Liver (tissue), 8 donors: ENCODE measurements at regions not wholly inside any gene's neighbourhood (a gene's known extent, or its start where the extent isn't known, plus 50 kb on each side); places are given as distances from the start of the nearest gene placed in this dataset.

ENCODE experiments used
- DNase-seq: peaks from one replicate; pipeline ENCODE4 v3.0.0-alpha.2; 2017; ENCODE audit warnings: low spot score
- H3K27ac ChIP-seq, 2 donors: one replicate each; pipeline ENCODE4 v1.7.0; 2013; ENCODE audit warnings: inconsistent platforms in 2 of 2, low read length in 2 of 2, control low read depth in 1 of 2, low read depth in 1 of 2, mild to moderate bottlenecking in 1 of 2
- H3K27me3 ChIP-seq, 4 donors: one replicate each; pipeline versions ENCODE4 v1.6.1 to v1.7.0; 2013; ENCODE audit warnings: low read length in 3 of 4, inconsistent platforms in 1 of 4, mild to moderate bottlenecking in 1 of 4, moderate library complexity in 1 of 4; ENCODE audit not compliant: control insufficient read depth in 4 of 4, insufficient read depth in 4 of 4
- H3K36me3 ChIP-seq, 4 donors: one replicate each; pipeline versions ENCODE4 v1.6.1 to v1.7.0; 2013; ENCODE audit warnings: low read length in 3 of 4, mild to moderate bottlenecking in 3 of 4, low read depth in 1 of 4, moderate library complexity in 1 of 4; ENCODE audit not compliant: control insufficient read depth in 4 of 4, insufficient read depth in 3 of 4
- H3K4me1 ChIP-seq, 4 donors: one replicate each; pipeline versions ENCODE4 v1.6.1 to v1.7.0; 2013; ENCODE audit warnings: low read length in 3 of 4, mild to moderate bottlenecking in 3 of 4, moderate library complexity in 1 of 4; ENCODE audit not compliant: control insufficient read depth in 4 of 4, insufficient read depth in 4 of 4
- H3K4me3 ChIP-seq, 3 donors: one replicate each; pipeline versions ENCODE4 v1.6.1 to v1.7.0; 2013; ENCODE audit warnings: low read length in 3 of 3, control low read depth in 1 of 3, low read depth in 1 of 3, mild to moderate bottlenecking in 1 of 3
- H3K9ac ChIP-seq, 2 donors: one replicate each; pipeline ENCODE4 v1.7.0; 2013; ENCODE audit warnings: low read length in 2 of 2, mild to moderate bottlenecking in 2 of 2, moderate library complexity in 2 of 2, control low read depth in 1 of 2, low read depth in 1 of 2
- H3K9me3 ChIP-seq, 4 donors: one replicate each; pipeline versions ENCODE4 v1.6.1 to v1.7.0; 2013; ENCODE audit warnings: low read length in 3 of 4; ENCODE audit not compliant: control insufficient read depth in 4 of 4
- ATF3 ChIP-seq: IDR thresholded peaks from 2 replicates; pipeline ENCODE4 v1.6.1; 2016; ENCODE audit warnings: antibody characterized with exemption
- CTCF ChIP-seq: fragments of 150-350 bp; IDR thresholded peaks from 2 replicates; pipeline ENCODE4 v1.5.1; 2017; ENCODE audit warnings: improper control_type of control experiment, low read depth, low read length; ENCODE audit not compliant: missing input control
- EGR1 ChIP-seq, 2 donors: IDR thresholded peaks; 2 replicates each; pipeline ENCODE4 v1.6.1; 2016 to 2018; ENCODE audit warnings: antibody characterized with exemption in 2 of 2, low read depth in 2 of 2
- FOXA1 ChIP-seq: IDR thresholded peaks from 2 replicates; pipeline ENCODE4 v1.6.1; 2016; ENCODE audit warnings: antibody characterized with exemption
- FOXA2 ChIP-seq: IDR thresholded peaks from 2 replicates; pipeline ENCODE4 v1.6.1; 2016; ENCODE audit warnings: antibody characterized with exemption
- GABPA ChIP-seq, 2 donors: IDR thresholded peaks in 1 of 2; conservative IDR thresholded peaks in 1 of 2; 2 replicates each; pipeline ENCODE4 v1.6.1; 2016; ENCODE audit warnings: antibody characterized with exemption in 2 of 2, mild to moderate bottlenecking in 1 of 2, moderate library complexity in 1 of 2
- HNF4A ChIP-seq, 2 donors: conservative IDR thresholded peaks; 2 replicates each; pipeline ENCODE4 v1.6.1; 2016; ENCODE audit warnings: antibody characterized with exemption in 2 of 2, mild to moderate bottlenecking in 2 of 2
- HNF4G ChIP-seq: IDR thresholded peaks from 2 replicates; pipeline ENCODE4 v1.6.1; 2016; ENCODE audit warnings: antibody characterized with exemption
- JUND ChIP-seq, 2 donors: IDR thresholded peaks; 2 replicates each; pipeline ENCODE4 v1.6.1; 2016; ENCODE audit warnings: antibody characterized with exemption in 2 of 2
- MAX ChIP-seq: IDR thresholded peaks from 2 replicates; pipeline ENCODE4 v1.6.1; 2016; ENCODE audit warnings: antibody characterized with exemption
- NR2F2 ChIP-seq: IDR thresholded peaks from 2 replicates; pipeline ENCODE4 v1.6.1; 2016; ENCODE audit warnings: antibody characterized with exemption
- RAD21 ChIP-seq, 2 donors: IDR thresholded peaks; 2 replicates each; pipeline ENCODE4 v1.6.1; 2016; ENCODE audit warnings: antibody characterized with exemption in 2 of 2, mild to moderate bottlenecking in 2 of 2
- REST ChIP-seq: IDR thresholded peaks from 2 replicates; pipeline ENCODE4 v1.6.1; 2016; ENCODE audit warnings: antibody characterized with exemption, mild to moderate bottlenecking
- RXRA ChIP-seq, 2 donors: IDR thresholded peaks; 2 replicates each; pipeline ENCODE4 v1.6.1; 2017 to 2018; ENCODE audit warnings: antibody characterized with exemption in 2 of 2, mild to moderate bottlenecking in 1 of 2
- SP1 ChIP-seq: IDR thresholded peaks from 2 replicates; pipeline ENCODE4 v1.6.1; 2018; ENCODE audit warnings: antibody characterized with exemption, mild to moderate bottlenecking
- TAF1 ChIP-seq: conservative IDR thresholded peaks from 2 replicates; pipeline ENCODE4 v1.6.1; 2016; ENCODE audit warnings: antibody characterized with exemption, mild to moderate bottlenecking
- YY1 ChIP-seq: IDR thresholded peaks from 2 replicates; pipeline ENCODE4 v1.6.1; 2016; ENCODE audit warnings: antibody characterized with exemption, mild to moderate bottlenecking
- ZBTB33 ChIP-seq: IDR thresholded peaks from 2 replicates; pipeline ENCODE4 v1.6.1; 2016; ENCODE audit warnings: antibody characterized with exemption
- WGBS: extraction: QIAGEN DNeasy Blood & Tissue Kit; methylation state at CpG from one replicate; pipeline ENCODE4 v1.1.7; 2013; 5-methylcytosine and 5-hydroxymethylcytosine counted together
- donor health status: healthy.
- donor health status: healthy.
- donor health status: healthy.
- donor health status: healthy.
- donor health status: healthy.

- no peak for TF ChIP-seq ZBTB33
- peak in 1 of 2 donors; percentile 12 for TF ChIP-seq EGR1 (IDR thresholded peaks at IDR 0.05; ENCODE audit: low read depth in 2 of 2)
- no peak for TF ChIP-seq JUND (IDR thresholded peaks at IDR 0.05)
- peak; percentile 82 for TF ChIP-seq TAF1
- peak; percentile 60 to 61 for TF ChIP-seq HNF4A (conservative IDR thresholded peaks at IDR 0.05)
- no peak for TF ChIP-seq GABPA (IDR thresholded peaks at IDR 0.05 in 1 of 2, conservative IDR thresholded peaks at IDR 0.05 in 1 of 2)
- peak; percentile 86 for TF ChIP-seq SP1
- TF ChIP-seq HNF4G = peak; percentile 9
- TF ChIP-seq FOXA2 = peak; percentile 31
- no peak for TF ChIP-seq NR2F2
- no peak for TF ChIP-seq CTCF
- peak; percentile 92 for TF ChIP-seq REST
- no peak for TF ChIP-seq FOXA1
- no peak for TF ChIP-seq RXRA (IDR thresholded peaks at IDR 0.05)
- TF ChIP-seq ATF3 = no peak
- peak; percentile 3 to 9 for TF ChIP-seq RAD21 (IDR thresholded peaks at IDR 0.05)
- no peak for TF ChIP-seq MAX
- TF ChIP-seq YY1 = peak; percentile 96
- no peaks in the 10 kb centered on the region for H3K36me3 ChIP-seq
- peak overlapping the region; percentile 83 to 87 for H3K27ac ChIP-seq
- H3K4me3 ChIP-seq = peak overlapping the region; percentile 24 to 55 (median 49)
- no peak for DNase-seq
- peaks cover 5 to 22% (median 15%) of the 10 kb centered on the region in 4 donors for H3K4me1 ChIP-seq
- H3K9ac ChIP-seq = peak overlapping the region; percentile 63 to 64
- no peaks in the 10 kb centered on the region for H3K27me3 ChIP-seq
- 22% methylated on average over 20 of the region's 20 CpGs for WGBS
- no peaks in the 10 kb centered on the region for H3K9me3 ChIP-seq
Observed at GRCh38 chr11:134466610-134467567, 54.8 kb upstream of the B3GAT1 start.
